ENCODE measurements at regions not wholly inside any gene's neighbourhood (a gene's known extent, or its start where the extent isn't known, plus 50 kb on each side); places are given as distances from the start of the nearest gene placed in this dataset.

GRCh38 chrX:131595120-131595519 is 51.2 kb downstream of the OR13H1 start:
- peak; percentile 58; the same call in 2 of the 3 replicates for ATAC-seq
- TF ChIP-seq ZFP3 (CRISPR knock-in tag; IDR thresholded peaks at IDR 0.05) (no peak), ISL1 (CRISPR knock-in tag; IDR thresholded peaks at IDR 0.05) (0 out of 2 replicates have a peak, but pooled peaks have one; percentile 9)

GRCh38 chrX:131607792-131608369 is 64.0 kb downstream of the OR13H1 start:
- peak; percentile 47; the same call in 1 of the 3 replicates for ATAC-seq
- no peak for TF ChIP-seq PATZ1 (CRISPR knock-in tag; IDR thresholded peaks at IDR 0.05; ENCODE audit: borderline replicate concordance)
- no peak for TF ChIP-seq ZC3H10 (CRISPR knock-in tag; IDR thresholded peaks at IDR 0.05)
- TF ChIP-seq ESRRG (CRISPR knock-in tag; IDR thresholded peaks at IDR 0.05), result no peak
- TF ChIP-seq TSHZ2 (CRISPR knock-in tag; IDR thresholded peaks at IDR 0.05), result no peak
- TF ChIP-seq PPARA (CRISPR knock-in tag; IDR thresholded peaks at IDR 0.05; ENCODE audit: borderline replicate concordance), result no peak
- TF ChIP-seq POU6F1 (CRISPR knock-in tag; IDR thresholded peaks at IDR 0.05; ENCODE audit: borderline replicate concordance, low read depth), result no peak
- TF ChIP-seq RARB (CRISPR knock-in tag; IDR thresholded peaks at IDR 0.05), result no peak
- no peak for TF ChIP-seq CSRNP3 (CRISPR knock-in tag; IDR thresholded peaks at IDR 0.05)
- no peak for TF ChIP-seq ZNF565 (CRISPR knock-in tag; conservative IDR thresholded peaks at IDR 0.05; ENCODE audit: low read depth)

GRCh38 chrX:131609480-131609879 is 65.6 kb downstream of the OR13H1 start:
- ATAC-seq, result no peak
- TF ChIP-seq GLIS3 (CRISPR knock-in tag; IDR thresholded peaks at IDR 0.05), result no peak
- TF ChIP-seq POU6F1 (CRISPR knock-in tag; IDR thresholded peaks at IDR 0.05; ENCODE audit: borderline replicate concordance, low read depth), result no peak
- TF ChIP-seq ZNF8 (CRISPR knock-in tag; IDR thresholded peaks at IDR 0.05), result no peak
- no peak for TF ChIP-seq ZNF70 (CRISPR knock-in tag; IDR thresholded peaks at IDR 0.05)
- no peak for TF ChIP-seq TSHZ2 (CRISPR knock-in tag; IDR thresholded peaks at IDR 0.05)
- no peak for TF ChIP-seq ZFP3 (CRISPR knock-in tag; IDR thresholded peaks at IDR 0.05)
- TF ChIP-seq ARNTL (CRISPR knock-in tag; IDR thresholded peaks at IDR 0.05; ENCODE audit: borderline replicate concordance, low read depth), result no peak

All from SK-N-SH treated with all-trans-retinoic acid at 6 μM for 48 hours (cell line).